Common myeloid progenitor, CD34-positive (primary cell): ENCODE measurements at regions not wholly inside any gene's neighbourhood (a gene's known extent, or its start where the extent isn't known, plus 50 kb on each side); places are given as distances from the start of the nearest gene placed in this dataset.

Experiments
- CTCF ChIA-PET: fragments of 350-600 bp; sonication (Branson Sonifier 250); formaldehyde crosslinking; loops from one replicate; lab custom pipeline; 2021; ENCODE audit warnings: antibody characterized with exemption; lab: Charles Lee
- POLR2A ChIA-PET: fragments of 350-600 bp; sonication (Branson Sonifier 250); formaldehyde crosslinking; loops from one replicate; lab custom pipeline; 2021; ENCODE audit warnings: antibody characterized with exemption; lab: Charles Lee
- DNase-seq, 3 donors: peaks; one replicate each; pipeline versions ENCODE4 v3.0.0 to v3.0.0-alpha.2; 2013
- H3K27ac ChIP-seq, 2 experiments: 1 replicate in 1 of 2; 2 replicates in 1 of 2; pipeline ENCODE4 v1.7.0; 2013; ENCODE audit warnings: inconsistent platforms in 2 of 2, low read length in 2 of 2, mild to moderate bottlenecking in 2 of 2, low read depth in 1 of 2, moderate library complexity in 1 of 2; ENCODE audit not compliant: severe bottlenecking in 2 of 2, insufficient read depth in 1 of 2, poor library complexity in 1 of 2
- H3K27me3 ChIP-seq, 5 experiments: replicated peaks in 2 of 5; 1 replicate in 3 of 5; 2 replicates in 2 of 5; pipeline versions ENCODE4 v1.6.1 to v1.7.0; 2013; ENCODE audit warnings: low read length in 4 of 5, mild to moderate bottlenecking in 2 of 5, moderate library complexity in 2 of 5, inconsistent platforms in 1 of 5; ENCODE audit not compliant: insufficient read depth in 5 of 5, control insufficient read depth in 4 of 5
- H3K36me3 ChIP-seq, 4 experiments: 1 replicate in 2 of 4; 2 replicates in 2 of 4; pipeline versions ENCODE4 v1.6.1 to v1.7.0; 2013; ENCODE audit warnings: low read length in 3 of 4, control low read depth in 1 of 4, mild to moderate bottlenecking in 1 of 4; ENCODE audit not compliant: control insufficient read depth in 4 of 4, insufficient read depth in 4 of 4
- H3K4me1 ChIP-seq, 4 experiments: 1 replicate in 3 of 4; 2 replicates in 1 of 4; pipeline versions ENCODE4 v1.6.1 to v1.7.1; 2013; ENCODE audit warnings: low read length in 3 of 4, mild to moderate bottlenecking in 3 of 4, control low read depth in 1 of 4, inconsistent platforms in 1 of 4, moderate library complexity in 1 of 4; ENCODE audit not compliant: control insufficient read depth in 4 of 4, insufficient read depth in 4 of 4; ENCODE audit errors: control extremely low read depth in 1 of 4
- H3K4me3 ChIP-seq, 7 experiments: 1 replicate in 4 of 7; 2 replicates in 3 of 7; pipeline versions ENCODE4 v1.5.1 to v1.7.0; 2013; ENCODE audit warnings: mild to moderate bottlenecking in 7 of 7, low read length in 6 of 7, moderate library complexity in 6 of 7, inconsistent platforms in 2 of 7, low read depth in 2 of 7, control low read depth in 1 of 7; ENCODE audit not compliant: insufficient read depth in 4 of 7, control insufficient read depth in 1 of 7; ENCODE audit errors: extremely low read depth in 1 of 7
- H3K9me3 ChIP-seq, 5 experiments: 1 replicate in 4 of 5; 2 replicates in 1 of 5; pipeline versions ENCODE4 v1.6.1 to v1.7.1; 2013; ENCODE audit warnings: low read length in 4 of 5, mild to moderate bottlenecking in 2 of 5, inconsistent platforms in 1 of 5, low read depth in 1 of 5, moderate library complexity in 1 of 5; ENCODE audit not compliant: control insufficient read depth in 4 of 5, insufficient read depth in 2 of 5; ENCODE audit errors: control extremely low read depth in 1 of 5
- WGBS: methylation state at CpG from one replicate; pipeline ENCODE4 v1.1.5; 2013; ENCODE audit not compliant: insufficient coverage; 5-methylcytosine and 5-hydroxymethylcytosine counted together

GRCh38 chr14:56933446-56933845 is 123.2 kb upstream of the OTX2 start:
- no peak overlapping the region for H3K27ac ChIP-seq
- no peak overlapping the region for H3K4me3 ChIP-seq
- ChIA-PET POLR2A (no interaction called here), CTCF (no interaction called here)
- H3K36me3 ChIP-seq = no peaks in the 10 kb centered on the region
- H3K9me3 ChIP-seq = no peaks in the 10 kb centered on the region
- no peaks in the 10 kb centered on the region for H3K27me3 ChIP-seq
- DNase-seq = no peak
- no peaks in the 10 kb centered on the region for H3K4me1 ChIP-seq

- CTCF ChIA-PET = no interaction called here
- H3K4me3 ChIP-seq = no peak overlapping the region
- H3K9me3 ChIP-seq = peaks cover 0 to 4% (median 0%) of the 10 kb centered on the region in 5 experiments
- no CpG with 5 or more reads among the region's 3 CpGs for WGBS
- H3K36me3 ChIP-seq = no peaks in the 10 kb centered on the region
- no peak overlapping the region for H3K27ac ChIP-seq
- H3K27me3 ChIP-seq = peaks cover 0 to 6% (median 2%) of the 10 kb centered on the region in 5 experiments
- H3K4me1 ChIP-seq = no peaks in the 10 kb centered on the region
- POLR2A ChIA-PET = no interaction called here
- DNase-seq = no peak
Observed at GRCh38 chr14:56918849-56919574, 108.7 kb upstream of the OTX2 start.

DNA sequence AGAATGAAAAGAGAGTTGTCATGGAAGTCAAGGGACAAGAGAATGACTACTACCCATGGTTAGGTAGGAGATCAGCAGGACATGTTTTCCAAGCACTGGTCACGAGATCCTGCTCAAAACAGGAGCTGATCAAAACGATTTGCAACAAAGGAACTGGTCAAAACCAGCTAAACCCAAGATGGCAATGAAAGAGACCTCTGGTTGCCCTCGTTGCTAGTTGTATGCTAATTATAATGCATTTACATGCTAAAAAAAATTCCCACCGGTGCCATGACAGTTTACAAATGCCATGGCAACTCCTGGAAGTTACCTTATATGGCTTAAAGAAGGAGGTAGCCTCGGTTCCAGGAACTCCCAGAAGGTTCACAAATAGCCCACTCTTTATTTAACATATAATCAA is 95.0 kb upstream of the OTX2 start:
- ChIA-PET POLR2A (no interaction called here), CTCF (no interaction called here)
- H3K9me3 ChIP-seq = no peaks in the 10 kb centered on the region
- no peaks in the 10 kb centered on the region for H3K4me1 ChIP-seq
- no peaks in the 10 kb centered on the region for H3K36me3 ChIP-seq
- H3K27me3 ChIP-seq = peaks cover 0 to 16% (median 4%) of the 10 kb centered on the region in 5 experiments
- 46% methylated on average over 4 of the region's 5 CpGs for WGBS
- no peak overlapping the region for H3K4me3 ChIP-seq
- no peak overlapping the region for H3K27ac ChIP-seq
- DNase-seq = no peak

DNA sequence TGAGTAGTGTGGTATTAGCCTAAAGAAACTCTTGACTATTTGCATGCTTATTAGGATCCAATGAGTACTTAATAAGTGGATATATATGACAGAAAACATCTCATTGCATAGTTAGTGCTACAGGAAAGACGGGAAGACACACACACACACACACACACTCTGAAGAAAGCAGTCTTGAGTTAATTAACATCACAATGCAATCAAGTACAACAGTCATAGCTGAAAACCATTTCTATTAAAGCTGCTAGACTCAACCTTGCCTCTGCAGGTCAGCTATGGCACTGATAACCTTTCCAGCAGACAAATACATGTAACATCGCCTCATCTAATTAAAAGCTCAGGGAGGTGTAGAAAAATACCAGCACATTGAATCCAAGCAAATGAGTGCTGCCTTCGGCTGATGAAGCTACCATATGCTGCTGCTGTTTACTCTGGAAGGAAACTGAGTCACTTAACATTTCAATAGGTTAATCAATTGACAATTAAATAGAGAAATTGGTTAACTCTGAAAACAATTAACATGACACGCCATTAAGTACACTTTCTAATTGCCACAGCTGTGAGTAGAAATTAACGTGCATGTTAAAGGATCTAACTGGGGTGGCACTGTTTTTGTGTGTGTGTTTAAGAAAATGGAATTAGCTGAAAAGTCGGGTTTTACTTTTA is 93.2 kb upstream of the OTX2 start:
- POLR2A ChIA-PET = no interaction called here
- DNase-seq = no peak
- WGBS = 68% methylated on average over 2 of the region's 6 CpGs
- Histone ChIP-seq H3K27ac (no peak overlapping the region), H3K9me3 (no peaks in the 10 kb centered on the region), H3K36me3 (no peaks in the 10 kb centered on the region), H3K4me3 (no peak overlapping the region), H3K27me3 (peaks cover 0 to 23% (median 4%) of the 10 kb centered on the region in 5 experiments), H3K4me1 (no peaks in the 10 kb centered on the region)
- CTCF ChIA-PET = no interaction called here

DNA sequence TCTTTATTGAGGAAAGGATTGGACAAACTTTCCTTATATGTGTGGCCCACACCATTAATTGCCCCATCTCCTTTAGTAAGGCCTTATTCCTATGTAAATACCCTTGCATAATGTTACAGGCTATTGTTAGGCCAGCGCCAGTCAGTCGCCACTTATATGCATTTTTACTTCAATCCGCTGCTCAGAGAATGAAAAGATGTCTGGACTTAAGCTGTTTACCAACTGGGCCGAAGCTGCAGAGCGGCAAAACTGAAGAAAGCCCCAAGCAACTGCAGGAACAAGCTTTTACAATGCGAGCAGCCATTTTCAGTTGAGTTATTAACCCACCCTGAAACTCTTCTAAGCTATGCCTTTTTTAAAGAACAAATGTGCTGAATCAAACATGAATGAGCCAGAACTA is 92.1 kb upstream of the OTX2 start:
- Histone ChIP-seq H3K4me3 (no peak overlapping the region), H3K27me3 (peaks cover 0 to 23% (median 4%) of the 10 kb centered on the region in 5 experiments), H3K36me3 (no peaks in the 10 kb centered on the region), H3K27ac (no peak overlapping the region), H3K4me1 (no peaks in the 10 kb centered on the region), H3K9me3 (no peaks in the 10 kb centered on the region)
- no peak for DNase-seq
- POLR2A ChIA-PET = no interaction called here
- 84% methylated on average over 5 of the region's 6 CpGs for WGBS
- CTCF ChIA-PET = no interaction called here

DNA sequence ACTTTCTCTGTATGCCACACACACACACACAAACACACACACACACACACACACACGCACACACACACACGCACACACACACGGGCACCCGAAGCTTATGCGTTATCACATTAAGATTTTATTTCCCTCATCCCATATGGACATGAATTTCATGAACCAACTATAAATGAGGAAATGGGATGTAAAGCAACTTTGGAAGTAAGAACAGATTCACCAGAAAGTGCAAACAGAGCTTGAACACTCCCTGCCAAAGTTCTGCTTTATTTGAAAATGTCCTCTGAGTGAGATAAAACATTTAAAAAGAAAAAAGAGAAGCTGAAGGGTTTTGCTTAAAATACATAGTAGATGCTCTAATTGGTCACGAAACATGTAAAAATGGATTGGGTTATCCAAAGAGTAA is 90.4 kb upstream of the OTX2 start:
- no peaks in the 10 kb centered on the region for H3K9me3 ChIP-seq
- DNase-seq = no peak
- H3K27me3 ChIP-seq = peaks cover 0 to 23% (median 4%) of the 10 kb centered on the region in 5 experiments
- H3K27ac ChIP-seq = no peak overlapping the region
- 67% methylated on average over 1 of the region's 6 CpGs for WGBS
- H3K4me1 ChIP-seq = no peaks in the 10 kb centered on the region
- H3K36me3 ChIP-seq = no peaks in the 10 kb centered on the region
- H3K4me3 ChIP-seq = no peak overlapping the region
- ChIA-PET POLR2A (no interaction called here), CTCF (no interaction called here)

- DNase-seq = no peak
- Histone ChIP-seq H3K27ac (no peak overlapping the region), H3K36me3 (no peaks in the 10 kb centered on the region), H3K4me3 (no peak overlapping the region), H3K9me3 (no peaks in the 10 kb centered on the region), H3K27me3 (peaks cover under 1 to 24% (median 4%) of the 10 kb centered on the region in 5 experiments), H3K4me1 (no peaks in the 10 kb centered on the region)
- ChIA-PET CTCF (no interaction called here), POLR2A (interaction anchor here (0.5 kb wide), 1 partner anchor 331 kb away, joined by 4 read pairs; no protein-coding TSS in a partner anchor)
- 62% methylated on average over 3 of the region's 3 CpGs for WGBS
Observed at GRCh38 chr14:56899829-56900228, 89.5 kb upstream of the OTX2 start.
